GM10266 (cell line): ENCODE measurements at regions not wholly inside any gene's neighbourhood (a gene's known extent, or its start where the extent isn't known, plus 50 kb on each side); places are given as distances from the start of the nearest gene placed in this dataset.

Experiments
- DNase-seq: peaks from one replicate; pipeline ENCODE4 v3.0.0; 2012; ENCODE audit errors: extremely low spot score
- CTCF ChIP-seq: IDR thresholded peaks from 2 replicates; pipeline ENCODE4 v1.5.1; 2012; ENCODE audit warnings: mild to moderate bottlenecking, low read depth; ENCODE audit not compliant: control insufficient read depth, insufficient read depth; ENCODE audit errors: missing control alignments

- TF ChIP-seq CTCF: no peak
- DNase-seq: no peak
These were observed 530.8 kb downstream of the SHQ1 start for GRCh38 chr3:72317491-72317890.

- no peak for TF ChIP-seq CTCF
- no peak for DNase-seq
These were observed 531.6 kb downstream of the SHQ1 start for GRCh38 chr3:72316501-72317279.

GRCh38 chr3:72313308-72313707 lies 528.4 kb upstream of the PROK2 start:
- DNase-seq: no peak
- no peak for TF ChIP-seq CTCF

GRCh38 chr3:72312339-72312738 lies 527.4 kb upstream of the PROK2 start:
- DNase-seq: peak; percentile 74
- no peak for TF ChIP-seq CTCF

- TF ChIP-seq CTCF: no peak
- no peak for DNase-seq
These were observed 526.5 kb upstream of the PROK2 start for GRCh38 chr3:72311425-72311824.

GRCh38 chr3:72310419-72311380 lies 525.8 kb upstream of the PROK2 start:
- TF ChIP-seq CTCF: no peak
- DNase-seq: peak; percentile 73

GRCh38 chr3:72309661-72310418 lies 524.9 kb upstream of the PROK2 start:
- no peak for DNase-seq
- TF ChIP-seq CTCF: no peak
